ENCODE measurements at regions not wholly inside any gene's neighbourhood (a gene's known extent, or its start where the extent isn't known, plus 50 kb on each side); places are given as distances from the start of the nearest gene placed in this dataset.

DNA sequence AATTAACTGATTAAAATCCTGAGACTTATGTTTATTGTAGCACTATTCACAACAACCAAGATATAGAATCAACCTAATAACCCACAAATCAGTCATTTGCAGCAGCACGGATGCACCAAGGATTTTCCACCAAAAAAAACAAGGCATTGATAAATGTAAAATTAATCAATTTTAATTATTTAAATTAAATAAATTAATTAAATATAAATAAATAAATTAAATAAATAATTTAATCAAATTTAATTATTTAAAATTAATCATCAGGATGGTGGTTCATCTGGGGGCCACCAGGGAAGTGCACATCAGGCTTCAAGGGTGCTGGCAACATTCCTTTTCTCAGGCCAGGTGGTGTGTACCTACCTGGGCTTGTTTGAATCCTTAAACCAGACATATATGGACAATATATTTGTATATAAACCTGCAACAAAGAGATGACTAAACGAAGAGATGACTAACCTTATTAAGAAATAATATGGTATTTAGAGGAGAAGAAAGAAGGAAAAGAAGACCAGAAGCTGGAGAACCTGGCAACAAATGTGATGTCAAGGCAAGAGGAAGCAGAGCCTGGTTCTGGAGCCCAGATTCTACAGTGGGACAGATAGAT is 89.2 kb downstream of the CD164 start:
- DNase-seq, result no peak

DNA sequence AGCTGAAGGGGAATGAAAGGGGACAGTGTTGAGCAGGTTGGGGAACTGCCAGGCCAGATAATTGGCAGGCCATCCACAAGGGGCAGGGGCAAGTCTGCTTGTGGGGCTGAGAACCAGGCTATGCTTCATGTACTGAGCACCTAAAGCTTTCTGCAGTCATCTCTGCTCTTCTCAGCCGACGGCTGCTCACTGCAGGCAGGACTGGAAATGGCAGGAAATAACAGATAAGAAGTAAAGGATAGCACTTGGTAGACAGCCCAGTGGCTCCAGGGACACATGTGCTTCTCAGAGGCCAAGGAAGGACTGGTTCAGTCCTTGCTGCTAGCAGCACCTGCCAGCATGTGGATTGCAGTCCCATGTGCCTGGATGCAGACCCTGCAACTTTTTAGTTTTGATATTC is 89.8 kb downstream of the CD164 start:
- DNase-seq, result no peak

DNA sequence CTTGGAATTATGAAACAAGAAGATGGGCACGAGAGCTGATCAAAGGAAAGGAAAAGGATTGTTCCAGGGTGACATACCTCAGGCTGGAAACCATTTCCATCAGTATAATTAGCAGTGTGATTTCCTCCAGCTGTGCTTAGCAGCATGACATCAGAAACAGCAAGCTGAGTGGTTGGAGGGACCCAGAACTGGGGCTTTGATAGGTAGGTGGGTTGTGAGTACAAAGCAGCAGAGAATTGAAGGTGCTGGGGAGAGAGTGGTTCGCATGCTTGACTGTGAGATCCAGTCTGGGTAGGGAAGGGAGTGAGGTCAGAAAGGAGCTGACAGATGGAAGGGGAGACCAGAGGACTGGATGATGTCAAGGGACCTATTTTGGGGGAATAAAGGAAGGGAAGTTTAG is 90.4 kb downstream of the CD164 start:
- no peak for DNase-seq

DNA sequence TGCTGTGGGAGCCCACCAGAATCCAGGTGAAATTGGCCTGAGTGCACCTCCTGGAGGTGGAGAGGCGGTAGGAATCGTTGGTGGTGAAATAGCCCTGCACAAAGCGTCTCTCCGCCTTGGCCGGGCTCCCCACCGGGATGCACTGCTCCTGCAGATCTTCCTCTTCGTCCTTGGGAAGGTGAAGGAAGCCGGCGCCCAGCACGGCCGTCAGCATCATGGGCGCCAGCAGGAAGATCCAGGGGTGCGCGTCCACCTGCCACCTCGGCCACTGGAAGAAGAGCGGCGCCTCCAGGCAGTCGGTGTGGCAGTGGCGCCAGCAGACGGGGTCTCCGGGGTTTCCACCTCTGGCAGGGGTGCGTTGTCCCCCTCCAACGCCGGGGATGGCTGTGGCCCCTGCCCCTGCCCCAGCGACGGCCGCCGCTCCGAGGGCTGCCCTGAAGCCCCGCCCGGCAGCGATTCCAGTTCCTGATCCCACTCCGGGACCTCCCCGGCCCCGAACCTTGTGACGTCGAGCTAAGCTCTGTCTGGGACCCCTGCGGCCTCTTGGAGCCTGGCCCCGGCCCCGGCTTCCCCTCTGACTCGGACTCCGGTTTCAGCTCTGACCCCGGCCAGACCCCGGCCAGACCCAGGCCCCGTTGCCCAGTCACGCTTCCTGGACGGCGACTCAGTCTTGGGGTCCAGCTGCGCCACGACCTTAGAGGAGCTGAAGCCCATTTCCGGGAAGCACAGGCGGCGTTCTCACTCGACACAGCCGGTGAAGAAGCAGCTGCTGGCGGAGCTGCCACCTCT is 91.9 kb downstream of the CD164 start:
- no peak for DNase-seq

DNA sequence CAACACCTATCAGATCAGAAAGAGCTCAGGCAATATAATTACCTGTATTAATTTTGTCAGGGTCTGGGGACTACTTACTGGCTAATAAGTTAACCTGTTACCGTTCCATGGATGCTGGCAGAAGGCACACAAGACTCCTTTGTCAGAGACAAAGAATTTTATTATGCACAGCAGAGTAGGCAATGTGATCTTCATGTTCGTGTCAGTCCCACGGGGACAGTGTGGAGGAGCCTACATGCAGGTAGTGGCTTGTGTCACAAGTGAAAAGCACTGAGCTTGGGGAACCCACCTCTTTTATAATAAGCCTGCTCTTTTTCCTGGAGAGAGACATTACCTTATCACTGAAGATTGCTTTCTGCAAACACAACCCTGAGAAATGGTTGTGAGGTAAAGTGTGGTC is 96.9 kb downstream of the CD164 start:
- DNase-seq, result no peak

- DNase-seq, result no peak
Observed at GRCh38 chr6:109284675-109285074, 97.6 kb downstream of the CD164 start.

DNA sequence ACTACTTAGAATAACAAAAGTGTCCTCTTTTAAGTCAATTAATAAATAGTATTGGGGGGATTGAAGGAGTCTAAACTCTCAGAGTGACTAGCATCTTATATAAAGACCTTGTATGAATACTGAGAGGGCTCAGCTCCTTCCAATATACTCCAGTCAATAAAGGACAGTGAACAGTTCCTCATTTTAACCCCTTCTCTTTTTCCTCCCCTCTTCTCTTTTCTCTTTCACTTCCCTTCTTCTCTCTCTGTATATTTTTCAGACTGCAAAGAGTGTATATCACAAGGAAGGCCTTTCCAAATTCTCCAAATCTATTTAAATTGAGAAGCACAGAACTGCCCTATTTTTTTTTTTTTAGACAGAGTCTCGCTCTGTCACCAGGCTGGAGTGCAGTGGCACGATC is 99.5 kb downstream of the CD164 start:
- no peak for DNase-seq

- no peak for DNase-seq
Observed at GRCh38 chr6:109279628-109280027, 102.6 kb downstream of the CD164 start.

DNA sequence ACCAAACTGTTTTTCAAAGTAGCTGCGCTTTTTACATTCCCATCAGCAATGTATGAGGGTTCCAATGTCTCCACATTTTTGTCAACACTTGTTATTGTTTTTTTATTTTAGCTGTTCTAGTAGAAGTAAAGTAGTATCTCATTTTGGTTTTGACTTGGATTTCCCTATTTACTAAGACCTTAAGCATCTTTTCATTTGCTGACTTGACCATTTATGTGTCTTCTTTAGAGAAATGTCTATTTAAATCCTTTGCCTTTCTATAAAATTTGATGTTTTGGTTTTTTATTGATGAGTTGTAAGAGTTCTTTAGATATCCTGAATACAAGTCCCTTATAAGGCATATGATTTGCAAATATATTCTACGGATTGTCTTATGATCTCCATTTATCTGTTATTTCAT is 110.6 kb downstream of the CD164 start:
- DNase-seq, result no peak

- no peak for DNase-seq
Observed at GRCh38 chr6:109269953-109270517, 112.2 kb downstream of the CD164 start.

GRCh38 chr6:109269057-109269456 is 113.2 kb downstream of the CD164 start:
- DNase-seq, result no peak

GRCh38 chr6:109265530-109265929 is 116.7 kb downstream of the CD164 start:
- no peak for DNase-seq

GRCh38 chr6:109263873-109264700 is 118.2 kb downstream of the CD164 start:
- no peak for DNase-seq

DNA sequence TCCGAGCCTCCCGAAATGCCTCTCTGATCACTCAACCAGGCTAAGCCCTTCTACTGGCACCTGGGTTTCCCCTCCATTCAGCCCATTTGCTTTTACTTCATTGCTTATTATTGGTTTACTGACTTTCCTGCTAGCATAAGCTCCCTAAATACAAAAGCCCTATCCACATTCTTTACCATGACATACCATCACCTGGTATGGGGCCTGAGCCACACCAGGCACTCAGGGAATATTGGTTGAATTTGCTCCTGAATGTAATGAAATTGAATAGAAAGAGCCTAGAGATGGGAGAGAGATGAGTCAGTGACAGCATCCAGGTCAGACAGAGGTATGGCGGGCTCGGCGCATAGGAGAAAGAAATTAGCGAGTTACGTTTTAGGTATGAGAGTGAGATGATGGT is 120.0 kb downstream of the CD164 start:
- DNase-seq, result no peak

GRCh38 chr6:109261811-109262210 is 120.5 kb downstream of the CD164 start:
- no peak for DNase-seq

GRCh38 chr6:109260701-109261100 is 121.6 kb downstream of the CD164 start:
- no peak for DNase-seq

- DNase-seq, result no peak
Observed at GRCh38 chr6:109260126-109260525, 122.1 kb downstream of the CD164 start.

- DNase-seq, result no peak
Observed at GRCh38 chr6:109258129-109258528, 124.1 kb downstream of the CD164 start.

DNA sequence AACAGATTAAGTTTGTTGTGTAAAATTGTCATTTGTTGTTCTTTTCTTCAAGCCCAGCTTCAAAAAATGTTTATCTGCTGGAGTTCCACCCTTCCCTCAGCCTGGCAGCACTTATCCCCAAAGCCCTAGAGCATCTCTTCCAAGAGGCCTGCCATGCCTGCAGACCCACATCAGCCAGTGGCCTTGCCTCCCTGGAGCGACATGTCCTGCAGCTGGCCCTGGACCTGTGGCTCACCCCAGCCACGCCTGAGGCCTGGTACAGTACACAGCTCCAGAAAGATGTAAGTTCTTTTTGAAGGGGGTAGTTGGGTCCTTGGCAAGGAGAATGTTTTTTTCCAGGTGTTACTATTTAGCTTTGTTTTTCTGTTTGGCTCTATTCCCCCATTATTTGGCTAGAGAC is 124.8 kb downstream of the CD164 start:
- DNase-seq, result no peak

GRCh38 chr6:109255946-109256640 is 126.2 kb downstream of the CD164 start:
- DNase-seq, result no peak

- DNase-seq, result no peak
Observed at GRCh38 chr6:109255087-109255486, 127.2 kb downstream of the CD164 start.

DNA sequence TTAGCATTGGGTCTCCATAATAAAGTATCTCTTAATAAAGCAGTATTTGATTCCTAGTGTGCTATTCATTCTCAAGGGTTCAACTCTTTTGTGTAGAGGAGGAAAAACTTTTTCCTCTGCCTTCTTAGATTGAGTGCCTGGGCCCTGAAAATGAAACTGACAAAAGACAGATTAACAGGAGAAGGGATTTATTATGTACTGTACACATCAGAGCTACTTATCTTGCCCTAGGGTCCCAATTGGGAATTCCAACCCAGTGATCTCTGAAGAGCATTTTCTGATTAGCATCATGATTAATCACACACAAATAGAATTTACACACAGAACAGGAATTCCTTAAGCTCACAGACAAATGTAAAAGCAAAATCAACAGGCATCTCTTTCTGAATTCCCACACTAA is 128.9 kb downstream of the CD164 start:
- no peak for DNase-seq

Data from NCI-H526 treated with DMSO at 0.1 percent for 48 hours (cell line).